DOHH2 (cell line): ENCODE measurements at regions not wholly inside any gene's neighbourhood (a gene's known extent, or its start where the extent isn't known, plus 50 kb on each side); places are given as distances from the start of the nearest gene placed in this dataset.

Source experiments
- H3F3A ChIP-seq: fragments of 200-600 bp; sonication (generic), shearing (Covaris generic); 2 replicates; pipeline ENCODE4 v1.6.0; 2016; ENCODE audit warnings: antibody characterized with exemption, mild to moderate bottlenecking; ENCODE audit not compliant: control insufficient read depth, insufficient read depth
- H3K27ac ChIP-seq: fragments of 200-600 bp; sonication (generic); 2 replicates; pipeline ENCODE4 v1.5.1; 2014; ENCODE audit warnings: low read depth, mild to moderate bottlenecking, low read length, moderate library complexity
- H3K27me3 ChIP-seq: fragments of 200-600 bp; sonication (generic); 2 replicates; pipeline ENCODE4 v1.6.1; 2014; ENCODE audit warnings: mild to moderate bottlenecking, low read length, mixed read lengths; ENCODE audit not compliant: control insufficient read depth
- H3K36me3 ChIP-seq: fragments of 200-600 bp; sonication (generic); 2 replicates; pipeline ENCODE4 v1.6.1; 2014; ENCODE audit warnings: mild to moderate bottlenecking, low read length, moderate library complexity, mixed read lengths; ENCODE audit not compliant: control insufficient read depth
- H3K4me1 ChIP-seq: fragments of 200-600 bp; sonication (generic); 2 replicates; pipeline ENCODE4 v1.6.1; 2014; ENCODE audit warnings: mild to moderate bottlenecking, low read length, mixed read lengths; ENCODE audit not compliant: control insufficient read depth
- H3K4me2 ChIP-seq: fragments of 200-600 bp; sonication (generic); 2 replicates; pipeline ENCODE4 v1.6.0; 2014; ENCODE audit warnings: mild to moderate bottlenecking, low read length, moderate library complexity
- H3K4me3 ChIP-seq: fragments of 200-600 bp; sonication (generic); 2 replicates; pipeline ENCODE4 v1.5.1; 2014; ENCODE audit warnings: mild to moderate bottlenecking, low read length, mixed read lengths
- H3K79me2 ChIP-seq: fragments of 200-600 bp; sonication (generic); 2 replicates; pipeline ENCODE4 v1.6.1; 2014; ENCODE audit warnings: mild to moderate bottlenecking, low read length, mixed read lengths; ENCODE audit not compliant: control insufficient read depth
- H3K9me2 ChIP-seq: fragments of 200-600 bp; sonication (generic); replicated peaks from 2 replicates; pipeline ENCODE4 v1.6.1; 2014; ENCODE audit warnings: mild to moderate bottlenecking, low read length, mixed read lengths; ENCODE audit not compliant: control insufficient read depth
- H3K9me3 ChIP-seq: fragments of 200-600 bp; sonication (generic); 2 replicates; pipeline ENCODE4 v1.6.1; 2014; ENCODE audit warnings: antibody characterized with exemption, low read length, mixed read lengths; ENCODE audit not compliant: control insufficient read depth, insufficient read depth
- H4K20me1 ChIP-seq: fragments of 200-600 bp; sonication (generic); 2 replicates; pipeline ENCODE4 v1.6.0; 2014; ENCODE audit warnings: low read depth, mild to moderate bottlenecking, antibody characterized with exemption, low read length, moderate library complexity; ENCODE audit not compliant: control insufficient read depth, insufficient read depth
- CTCF ChIP-seq: fragments of 200-600 bp; sonication (generic); IDR thresholded peaks from one replicate; pipeline ENCODE4 v1.5.1; 2014; ENCODE audit warnings: antibody characterized with exemption, mild to moderate bottlenecking, low read depth, low read length; ENCODE audit not compliant: poor library complexity, severe bottlenecking
- EZH2phosphoT487 ChIP-seq: fragments of 200-600 bp; sonication (generic); IDR thresholded peaks from 2 replicates; pipeline ENCODE4 v1.6.1; 2017; ENCODE audit warnings: borderline replicate concordance, mild to moderate bottlenecking, antibody characterized with exemption, low read length, moderate library complexity, mixed read lengths

- Histone ChIP-seq H3F3A (no peaks in the 10 kb centered on the region), H4K20me1 (no peaks in the 10 kb centered on the region), H3K9me2 (no peaks in the 10 kb centered on the region), H3K79me2 (no peaks in the 10 kb centered on the region), H3K4me3 (no peak overlapping the region), H3K9me3 (no peaks in the 10 kb centered on the region), H3K36me3 (no peaks in the 10 kb centered on the region), H3K4me1 (no peaks in the 10 kb centered on the region), H3K27me3 (peaks cover 6% of the 10 kb centered on the region), H3K4me2 (no peak overlapping the region), H3K27ac (no peak overlapping the region)
- no peak for TF ChIP-seq EZH2phosphoT487
- no peak for TF ChIP-seq CTCF
These were observed 100.1 kb upstream of the KLF3 start for GRCh38 chr4:38563707-38564495.

GRCh38 chr4:38565271-38566199, 98.5 kb upstream of the KLF3 start:
- no peak overlapping the region for H3K27ac ChIP-seq
- no peaks in the 10 kb centered on the region for H3K36me3 ChIP-seq
- no peak overlapping the region for H3K4me3 ChIP-seq
- no peak for TF ChIP-seq EZH2phosphoT487
- no peak for TF ChIP-seq CTCF
- no peaks in the 10 kb centered on the region for H3K79me2 ChIP-seq
- no peaks in the 10 kb centered on the region for H3F3A ChIP-seq
- no peaks in the 10 kb centered on the region for H4K20me1 ChIP-seq
- H3K4me2 ChIP-seq, result no peak overlapping the region
- H3K9me3 ChIP-seq, result no peaks in the 10 kb centered on the region
- H3K9me2 ChIP-seq, result no peaks in the 10 kb centered on the region
- H3K4me1 ChIP-seq, result no peaks in the 10 kb centered on the region
- peaks cover 3% of the 10 kb centered on the region; the same call in 1 of the 2 replicates for H3K27me3 ChIP-seq

GRCh38 chr4:38566806-38567398, 97.1 kb upstream of the KLF3 start:
- Histone ChIP-seq H3K27me3 (peaks cover 3% of the 10 kb centered on the region; the same call in 1 of the 2 replicates), H3K4me1 (no peaks in the 10 kb centered on the region), H3F3A (no peaks in the 10 kb centered on the region), H3K4me3 (no peak overlapping the region), H3K9me2 (no peaks in the 10 kb centered on the region), H3K79me2 (no peaks in the 10 kb centered on the region), H3K4me2 (no peak overlapping the region), H4K20me1 (no peaks in the 10 kb centered on the region), H3K27ac (no peak overlapping the region), H3K36me3 (no peaks in the 10 kb centered on the region), H3K9me3 (no peaks in the 10 kb centered on the region)
- no peak for TF ChIP-seq CTCF
- TF ChIP-seq EZH2phosphoT487, result no peak
